CD4-positive, alpha-beta T cell (primary cell): ENCODE measurements at regions not wholly inside any gene's neighbourhood (a gene's known extent, or its start where the extent isn't known, plus 50 kb on each side); places are given as distances from the start of the nearest gene placed in this dataset.

Experiments used
- ATAC-seq: fragments of 200-7000 bp; cut with Tn5 transposase; one replicate; pipeline ENCODE4 v1.10.0; 2022; ENCODE audit warnings: mild to moderate bottlenecking; ENCODE audit not compliant: poor library complexity
- CTCF ChIA-PET: fragments of 350-600 bp; sonication (Branson Sonifier 250); formaldehyde crosslinking; loops from one replicate; lab custom pipeline; 2021; ENCODE audit warnings: antibody characterized with exemption, inconsistent platforms; lab: Charles Lee
- POLR2A ChIA-PET: fragments of 350-600 bp; sonication (Branson Sonifier 250); formaldehyde crosslinking; loops from one replicate; lab custom pipeline; 2021; ENCODE audit warnings: antibody characterized with exemption, inconsistent platforms; lab: Charles Lee
- DNase-seq, 14 experiments: peaks; one replicate each; pipeline ENCODE4 v3.0.0-alpha.2; 2013 to 2020; ENCODE audit warnings: mixed read lengths in 2 of 14
- H3K27ac ChIP-seq, 2 donors: one replicate each; pipeline versions ENCODE4 v1.5.1 to v1.7.0; 2013; ENCODE audit warnings: low read length in 2 of 2, low read depth in 1 of 2, mild to moderate bottlenecking in 1 of 2
- H3K27me3 ChIP-seq, 2 experiments: 1 replicate in 1 of 2; 2 replicates in 1 of 2; pipeline versions ENCODE4 v1.6.1 to v1.7.0; 2013; ENCODE audit warnings: low read length in 2 of 2, control low read depth in 1 of 2, mild to moderate bottlenecking in 1 of 2, moderate library complexity in 1 of 2; ENCODE audit not compliant: insufficient read depth in 2 of 2, control insufficient read depth in 1 of 2
- H3K36me3 ChIP-seq: one replicate; pipeline ENCODE4 v1.6.1; 2013; ENCODE audit warnings: low read length, control low read depth; ENCODE audit not compliant: insufficient read depth
- H3K4me1 ChIP-seq: one replicate; pipeline ENCODE4 v1.6.1; 2013; ENCODE audit warnings: low read length, control low read depth; ENCODE audit not compliant: insufficient read depth
- H3K4me3 ChIP-seq: one replicate; pipeline ENCODE4 v1.5.1; 2013; ENCODE audit warnings: mild to moderate bottlenecking, low read length, moderate library complexity
- H3K9me3 ChIP-seq, 2 experiments: 1 replicate in 1 of 2; 2 replicates in 1 of 2; pipeline versions ENCODE4 v1.6.1 to v1.7.0; 2013; ENCODE audit warnings: low read length in 2 of 2, mild to moderate bottlenecking in 2 of 2, control low read depth in 1 of 2, moderate library complexity in 1 of 2; ENCODE audit not compliant: control insufficient read depth in 1 of 2, insufficient read depth in 1 of 2
- H3K27ac Mint-ChIP-seq: one replicate; pipeline ENCODE4 v1.8.0; 2020; ENCODE audit warnings: mixed read lengths
- H3K27me3 Mint-ChIP-seq: one replicate; pipeline ENCODE4 v1.8.0; 2021; ENCODE audit warnings: mixed read lengths
- H3K36me3 Mint-ChIP-seq: one replicate; pipeline ENCODE4 v1.8.0; 2021; ENCODE audit warnings: low read depth, mixed read lengths
- H3K4me1 Mint-ChIP-seq: one replicate; pipeline ENCODE4 v1.8.0; 2021; ENCODE audit warnings: low read depth, mixed read lengths
- H3K4me3 Mint-ChIP-seq: one replicate; pipeline ENCODE4 v1.8.0; 2020; ENCODE audit warnings: mild to moderate bottlenecking, mixed read lengths
- H3K9me3 Mint-ChIP-seq: one replicate; pipeline ENCODE4 v1.8.0; 2020; ENCODE audit warnings: mixed read lengths
- CTCF ChIP-seq: fragments of 200-600 bp; IDR thresholded peaks from one replicate; pipeline ENCODE4 v1.8.0; 2022; ENCODE audit warnings: antibody characterized with exemption, mild to moderate bottlenecking
- intact Hi-C, 2 experiments: fragments of 100-400 bp; cut with DNase I in 1 of 2; cut with micrococcal nuclease in 1 of 2; formaldehyde crosslinking; loops; one replicate each; pipeline versions ENCODE4 v1.15.1 to v1.9.0; 2023 to 2025; cut with DNase I, micrococcal nuclease

GRCh38 chr16:7257016-7257415, 75.6 kb upstream of the RBFOX1 start:
- H3K4me1 ChIP-seq: no peaks in the 10 kb centered on the region
- no peaks in the 10 kb centered on the region for H3K36me3 ChIP-seq
- H3K4me1 Mint-ChIP-seq: no peaks in the 10 kb centered on the region
- TF ChIP-seq CTCF: no peak
- H3K4me3 ChIP-seq: no peak overlapping the region
- no peaks in the 10 kb centered on the region for H3K9me3 ChIP-seq
- ChIA-PET CTCF (interaction anchor here (1.1 kb wide), 1 partner anchor 15 kb away, joined by 3 read pairs; no protein-coding TSS in a partner anchor), POLR2A (no interaction called here)
- no peaks in the 10 kb centered on the region for H3K36me3 Mint-ChIP-seq
- H3K4me3 Mint-ChIP-seq: no peak overlapping the region
- DNase-seq: no peak
- no peaks in the 10 kb centered on the region for H3K27me3 Mint-ChIP-seq
- no peak overlapping the region for H3K27ac ChIP-seq
- no peaks in the 10 kb centered on the region for H3K27me3 ChIP-seq
- H3K27ac Mint-ChIP-seq: no peak overlapping the region
- peaks cover 14% of the 10 kb centered on the region for H3K9me3 Mint-ChIP-seq
- no peak for ATAC-seq
- intact Hi-C loops: no loop called here

GRCh38 chr16:7246578-7246977, 86.1 kb upstream of the RBFOX1 start:
- POLR2A ChIA-PET: no interaction called here
- peaks cover 0 to 5% of the 10 kb centered on the region in 2 experiments for H3K9me3 ChIP-seq
- H3K36me3 ChIP-seq: no peaks in the 10 kb centered on the region
- intact Hi-C loops: no loop called here
- no peak for DNase-seq
- H3K4me1 ChIP-seq: no peaks in the 10 kb centered on the region
- Mint-ChIP-seq H3K27me3 (no peaks in the 10 kb centered on the region), H3K36me3 (no peaks in the 10 kb centered on the region), H3K9me3 (peaks cover 6% of the 10 kb centered on the region), H3K4me3 (no peak overlapping the region), H3K4me1 (no peaks in the 10 kb centered on the region), H3K27ac (no peak overlapping the region)
- no peak for ATAC-seq
- H3K4me3 ChIP-seq: no peak overlapping the region
- no peak for TF ChIP-seq CTCF
- CTCF ChIA-PET: no interaction called here
- H3K27ac ChIP-seq: no peak overlapping the region
- H3K27me3 ChIP-seq: no peaks in the 10 kb centered on the region

GRCh38 chr16:7239547-7239946, 93.1 kb upstream of the RBFOX1 start:
- Mint-ChIP-seq H3K4me1 (no peaks in the 10 kb centered on the region), H3K36me3 (no peaks in the 10 kb centered on the region), H3K27ac (no peak overlapping the region), H3K27me3 (no peaks in the 10 kb centered on the region), H3K4me3 (no peak overlapping the region), H3K9me3 (peaks cover 12% of the 10 kb centered on the region)
- POLR2A ChIA-PET: no interaction called here
- Histone ChIP-seq H3K4me3 (no peak overlapping the region), H3K27ac (no peak overlapping the region), H3K9me3 (no peaks in the 10 kb centered on the region), H3K36me3 (no peaks in the 10 kb centered on the region), H3K27me3 (no peaks in the 10 kb centered on the region), H3K4me1 (no peaks in the 10 kb centered on the region)
- CTCF ChIA-PET: no interaction called here
- TF ChIP-seq CTCF: no peak
- no peak for ATAC-seq
- intact Hi-C loops: no loop called here
- no peak for DNase-seq
